ENCODE measurements at regions not wholly inside any gene's neighbourhood (a gene's known extent, or its start where the extent isn't known, plus 50 kb on each side); places are given as distances from the start of the nearest gene placed in this dataset.

DNA sequence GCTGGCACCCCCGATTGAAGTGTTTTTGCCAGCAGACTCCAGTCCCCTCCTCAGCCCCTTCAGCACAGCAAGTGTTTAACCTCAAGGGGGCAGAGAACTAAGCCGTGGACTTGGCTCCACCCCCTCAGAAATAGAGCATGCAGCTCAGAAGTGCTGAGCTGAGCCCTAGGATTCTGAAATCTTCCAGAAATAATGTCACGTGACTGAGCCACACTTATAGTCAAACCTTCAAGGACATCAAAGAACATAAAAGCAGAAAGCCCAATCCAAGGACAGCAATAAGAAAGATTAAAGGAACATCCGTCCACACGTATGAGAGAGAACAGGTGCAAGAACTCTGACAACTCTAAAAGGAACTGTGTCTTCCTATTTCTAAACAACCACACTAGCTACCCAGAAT, 317.7 kb upstream of the LRFN5 start:
- TF ChIP-seq, protein P1, sequence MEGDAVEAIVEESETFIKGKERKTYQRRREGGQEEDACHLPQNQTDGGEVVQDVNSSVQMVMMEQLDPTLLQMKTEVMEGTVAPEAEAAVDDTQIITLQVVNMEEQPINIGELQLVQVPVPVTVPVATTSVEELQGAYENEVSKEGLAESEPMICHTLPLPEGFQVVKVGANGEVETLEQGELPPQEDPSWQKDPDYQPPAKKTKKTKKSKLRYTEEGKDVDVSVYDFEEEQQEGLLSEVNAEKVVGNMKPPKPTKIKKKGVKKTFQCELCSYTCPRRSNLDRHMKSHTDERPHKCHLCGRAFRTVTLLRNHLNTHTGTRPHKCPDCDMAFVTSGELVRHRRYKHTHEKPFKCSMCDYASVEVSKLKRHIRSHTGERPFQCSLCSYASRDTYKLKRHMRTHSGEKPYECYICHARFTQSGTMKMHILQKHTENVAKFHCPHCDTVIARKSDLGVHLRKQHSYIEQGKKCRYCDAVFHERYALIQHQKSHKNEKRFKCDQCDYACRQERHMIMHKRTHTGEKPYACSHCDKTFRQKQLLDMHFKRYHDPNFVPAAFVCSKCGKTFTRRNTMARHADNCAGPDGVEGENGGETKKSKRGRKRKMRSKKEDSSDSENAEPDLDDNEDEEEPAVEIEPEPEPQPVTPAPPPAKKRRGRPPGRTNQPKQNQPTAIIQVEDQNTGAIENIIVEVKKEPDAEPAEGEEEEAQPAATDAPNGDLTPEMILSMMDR (IDR thresholded peaks at IDR 0.05) = no peak
- no peak for TF ChIP-seq POLR2A (IDR thresholded peaks at IDR 0.05)
